GM23338 (cell line): ENCODE measurements at regions not wholly inside any gene's neighbourhood (a gene's known extent, or its start where the extent isn't known, plus 50 kb on each side); places are given as distances from the start of the nearest gene placed in this dataset.
A peak's percentile ranks its signal among the peaks of the same experiment; 100 is the strongest.

ENCODE experiments used
- ATAC-seq: fragments of 200-7000 bp; cut with Tn5 transposase; 3 replicates; pipeline ENCODE4 v1.9.1; 2020
- DNase-seq: peaks from one replicate; pipeline ENCODE4 v3.0.0-alpha.2; 2015; ENCODE audit warnings: low spot score
- H2AFZ ChIP-seq: fragments of 200-600 bp; sonication (generic); 2 replicates; pipeline ENCODE4 v1.8.0; 2016; ENCODE audit warnings: antibody characterized with exemption, mild to moderate bottlenecking, moderate library complexity
- H3F3A ChIP-seq: fragments of 200-600 bp; sonication (generic); replicated peaks from 2 replicates; pipeline ENCODE4 v1.8.0; 2017; ENCODE audit warnings: antibody characterized with exemption, mixed run types, low read depth
- H3K27ac ChIP-seq: fragments of 200-600 bp; sonication (generic); 2 replicates; pipeline ENCODE4 v1.6.1; 2016; ENCODE audit warnings: low read depth
- H3K27me3 ChIP-seq: fragments of 200-600 bp; sonication (generic); 2 replicates; pipeline ENCODE4 v1.8.0; 2016; ENCODE audit warnings: mild to moderate bottlenecking, mixed run types, moderate library complexity; ENCODE audit not compliant: insufficient read depth
- H3K36me3 ChIP-seq: fragments of 200-600 bp; sonication (generic); 2 replicates; pipeline ENCODE4 v1.8.0; 2016; ENCODE audit warnings: mild to moderate bottlenecking; ENCODE audit not compliant: insufficient read depth
- H3K4me1 ChIP-seq: fragments of 200-600 bp; sonication (generic); 2 replicates; pipeline ENCODE4 v1.8.0; 2016; ENCODE audit warnings: mild to moderate bottlenecking, moderate library complexity; ENCODE audit not compliant: insufficient read depth
- H3K4me2 ChIP-seq: fragments of 200-600 bp; sonication (generic); 2 replicates; pipeline ENCODE4 v1.7.1; 2017; ENCODE audit warnings: mixed run types
- H3K4me3 ChIP-seq: fragments of 200-600 bp; sonication (generic); 2 replicates; pipeline ENCODE4 v1.6.1; 2016; ENCODE audit warnings: mixed run types
- H3K79me2 ChIP-seq: fragments of 200-600 bp; sonication (generic); replicated peaks from 2 replicates; pipeline ENCODE4 v1.8.0; 2017; ENCODE audit warnings: mild to moderate bottlenecking; ENCODE audit not compliant: insufficient read depth
- H3K9me2 ChIP-seq: fragments of 200-600 bp; sonication (generic); 2 replicates; pipeline ENCODE4 v1.8.0; 2017; ENCODE audit not compliant: insufficient read depth
- H4K20me1 ChIP-seq: fragments of 200-600 bp; sonication (generic); replicated peaks from 2 replicates; pipeline ENCODE4 v1.8.0; 2017; ENCODE audit warnings: mild to moderate bottlenecking; ENCODE audit not compliant: insufficient read depth
- H3K27ac Mint-ChIP-seq: 2 replicates; pipeline ENCODE4 v1.8.0; 2020; ENCODE audit warnings: inconsistent platforms, mild to moderate bottlenecking, moderate library complexity, mixed read lengths
- H3K27me3 Mint-ChIP-seq: 3 replicates; pipeline ENCODE4 v1.8.0; 2022; ENCODE audit warnings: low read depth, mild to moderate bottlenecking, moderate library complexity, mixed read lengths, inconsistent platforms; ENCODE audit not compliant: insufficient read depth, poor library complexity
- H3K36me3 Mint-ChIP-seq: 3 replicates; pipeline ENCODE4 v1.8.0; 2021; ENCODE audit warnings: low read depth, mild to moderate bottlenecking, inconsistent platforms, moderate library complexity, mixed read lengths
- H3K4me1 Mint-ChIP-seq: 3 replicates; pipeline ENCODE4 v1.8.0; 2020; ENCODE audit warnings: mild to moderate bottlenecking, inconsistent platforms, mixed read lengths
- H3K4me3 Mint-ChIP-seq: 3 replicates; pipeline ENCODE4 v1.8.0; 2021; ENCODE audit warnings: moderate library complexity, mild to moderate bottlenecking, inconsistent platforms, mixed read lengths
- H3K9me3 Mint-ChIP-seq: 3 replicates; pipeline ENCODE4 v1.8.0; 2020; ENCODE audit warnings: moderate library complexity, mild to moderate bottlenecking, inconsistent platforms, mixed read lengths
- CREB1 ChIP-seq: fragments of 250-450 bp; sonication (Bioruptor Pico); IDR thresholded peaks from 2 replicates; pipeline ENCODE4 v1.5.0; 2020; ENCODE audit warnings: low read depth, mild to moderate bottlenecking, moderate library complexity
- EZH2 ChIP-seq: fragments of 200-600 bp; sonication (generic); IDR thresholded peaks from one replicate; pipeline ENCODE4 v1.8.0; 2017; ENCODE audit warnings: antibody characterized with exemption, mild to moderate bottlenecking, low read depth; ENCODE audit not compliant: unreplicated experiment
- JUNB ChIP-seq: IDR thresholded peaks from one replicate; pipeline ENCODE4 v1.6.1; 2016; ENCODE audit warnings: antibody characterized with exemption; ENCODE audit not compliant: unreplicated experiment
- NANOG ChIP-seq: IDR thresholded peaks from 2 replicates; pipeline ENCODE4 v1.6.1; 2016; ENCODE audit warnings: antibody characterized with exemption, borderline replicate concordance
- POLR2AphosphoS5 ChIP-seq: IDR thresholded peaks from 2 replicates; pipeline ENCODE4 v1.6.1; 2016; ENCODE audit warnings: antibody characterized with exemption, low read depth
- STAT1 ChIP-seq: IDR thresholded peaks from one replicate; pipeline ENCODE4 v1.6.1; 2016; ENCODE audit warnings: antibody characterized with exemption; ENCODE audit not compliant: unreplicated experiment
- ZNF331 ChIP-seq: fragments of 250-450 bp; sonication (Bioruptor Pico); IDR thresholded peaks from 2 replicates; pipeline ENCODE4 v1.5.0; 2020; ENCODE audit warnings: low read depth, mild to moderate bottlenecking, moderate library complexity
- TF ChIP-seq, protein P1 (sequence below): IDR thresholded peaks from 2 replicates; pipeline ENCODE4 v1.6.1; 2016; ENCODE audit warnings: antibody characterized with exemption
- TF ChIP-seq, protein P2 (sequence below): IDR thresholded peaks from one replicate; pipeline ENCODE4 v1.6.1; 2018; ENCODE audit warnings: antibody characterized with exemption; ENCODE audit not compliant: unreplicated experiment
- TF ChIP-seq, protein P3 (sequence below): fragments of 250-450 bp; sonication (Bioruptor Pico); IDR thresholded peaks from 2 replicates; pipeline ENCODE4 v1.5.0; 2020; ENCODE audit warnings: mild to moderate bottlenecking, moderate library complexity
- TF ChIP-seq, protein P4 (sequence below), 2 experiments: fragments of 200-600 bp in 1 of 2; sonication (generic) in 1 of 2; conservative IDR thresholded peaks; 2 replicates each; pipeline versions ENCODE4 v1.5.1 to v1.6.1; 2016 to 2017; ENCODE audit warnings: antibody characterized with exemption in 2 of 2, low read depth in 2 of 2, mild to moderate bottlenecking in 2 of 2, moderate library complexity in 1 of 2

DNA sequence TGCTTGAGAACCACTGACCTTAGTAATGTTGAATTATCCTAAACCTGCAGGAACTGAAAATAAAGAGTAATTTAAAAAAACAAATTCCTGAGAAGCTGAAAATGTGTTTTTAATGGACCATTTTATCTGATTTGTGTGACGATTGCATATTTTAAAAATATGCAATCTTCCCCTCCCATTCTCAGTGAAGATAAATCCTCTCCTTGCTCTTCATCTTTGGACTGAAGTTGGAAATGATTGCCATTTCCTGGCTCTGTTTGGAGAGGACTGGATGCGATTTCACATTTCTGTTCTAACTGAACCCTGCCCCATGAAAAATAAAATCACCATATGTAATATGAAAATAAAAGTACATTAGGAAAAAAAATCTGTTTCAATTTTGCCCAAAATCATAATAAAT is 216.3 kb downstream of the SLC6A15 start:
- H3F3A ChIP-seq, result no peaks in the 10 kb centered on the region
- H3K27ac ChIP-seq, result no peak overlapping the region
- H3K4me1 ChIP-seq, result peaks cover 43% of the 10 kb centered on the region
- no peak for ATAC-seq
- H3K9me2 ChIP-seq, result no peaks in the 10 kb centered on the region
- H3K9me3 Mint-ChIP-seq, result no peaks in the 10 kb centered on the region; the same call in 2 of the 3 replicates
- peak overlapping the region; percentile 22; the same call in 1 of the 2 replicates for H3K4me2 ChIP-seq
- H3K79me2 ChIP-seq, result no peaks in the 10 kb centered on the region
- H3K27ac Mint-ChIP-seq, result peak overlapping the region; percentile 74
- H3K27me3 Mint-ChIP-seq, result no peaks in the 10 kb centered on the region
- H3K27me3 ChIP-seq, result no peaks in the 10 kb centered on the region
- H3K36me3 ChIP-seq, result no peaks in the 10 kb centered on the region
- H3K4me3 Mint-ChIP-seq, result no peak overlapping the region
- H3K4me1 Mint-ChIP-seq, result peaks cover 46% of the 10 kb centered on the region
- no peak for DNase-seq
- no peak overlapping the region for H3K4me3 ChIP-seq
- H3K36me3 Mint-ChIP-seq, result peaks cover 4% of the 10 kb centered on the region; the same call in 1 of the 3 replicates
- no peak overlapping the region for H2AFZ ChIP-seq
- H4K20me1 ChIP-seq, result no peaks in the 10 kb centered on the region
- TF ChIP-seq, protein P1, sequence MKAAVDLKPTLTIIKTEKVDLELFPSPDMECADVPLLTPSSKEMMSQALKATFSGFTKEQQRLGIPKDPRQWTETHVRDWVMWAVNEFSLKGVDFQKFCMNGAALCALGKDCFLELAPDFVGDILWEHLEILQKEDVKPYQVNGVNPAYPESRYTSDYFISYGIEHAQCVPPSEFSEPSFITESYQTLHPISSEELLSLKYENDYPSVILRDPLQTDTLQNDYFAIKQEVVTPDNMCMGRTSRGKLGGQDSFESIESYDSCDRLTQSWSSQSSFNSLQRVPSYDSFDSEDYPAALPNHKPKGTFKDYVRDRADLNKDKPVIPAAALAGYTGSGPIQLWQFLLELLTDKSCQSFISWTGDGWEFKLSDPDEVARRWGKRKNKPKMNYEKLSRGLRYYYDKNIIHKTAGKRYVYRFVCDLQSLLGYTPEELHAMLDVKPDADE, result no peak
- TF ChIP-seq STAT1 (no peak), NANOG (no peak), POLR2AphosphoS5 (no peak), CREB1 (no peak), JUNB (no peak), ZNF331 (CRISPR knock-in tag) (no peak), EZH2 (no peak)
- TF ChIP-seq, protein P2, sequence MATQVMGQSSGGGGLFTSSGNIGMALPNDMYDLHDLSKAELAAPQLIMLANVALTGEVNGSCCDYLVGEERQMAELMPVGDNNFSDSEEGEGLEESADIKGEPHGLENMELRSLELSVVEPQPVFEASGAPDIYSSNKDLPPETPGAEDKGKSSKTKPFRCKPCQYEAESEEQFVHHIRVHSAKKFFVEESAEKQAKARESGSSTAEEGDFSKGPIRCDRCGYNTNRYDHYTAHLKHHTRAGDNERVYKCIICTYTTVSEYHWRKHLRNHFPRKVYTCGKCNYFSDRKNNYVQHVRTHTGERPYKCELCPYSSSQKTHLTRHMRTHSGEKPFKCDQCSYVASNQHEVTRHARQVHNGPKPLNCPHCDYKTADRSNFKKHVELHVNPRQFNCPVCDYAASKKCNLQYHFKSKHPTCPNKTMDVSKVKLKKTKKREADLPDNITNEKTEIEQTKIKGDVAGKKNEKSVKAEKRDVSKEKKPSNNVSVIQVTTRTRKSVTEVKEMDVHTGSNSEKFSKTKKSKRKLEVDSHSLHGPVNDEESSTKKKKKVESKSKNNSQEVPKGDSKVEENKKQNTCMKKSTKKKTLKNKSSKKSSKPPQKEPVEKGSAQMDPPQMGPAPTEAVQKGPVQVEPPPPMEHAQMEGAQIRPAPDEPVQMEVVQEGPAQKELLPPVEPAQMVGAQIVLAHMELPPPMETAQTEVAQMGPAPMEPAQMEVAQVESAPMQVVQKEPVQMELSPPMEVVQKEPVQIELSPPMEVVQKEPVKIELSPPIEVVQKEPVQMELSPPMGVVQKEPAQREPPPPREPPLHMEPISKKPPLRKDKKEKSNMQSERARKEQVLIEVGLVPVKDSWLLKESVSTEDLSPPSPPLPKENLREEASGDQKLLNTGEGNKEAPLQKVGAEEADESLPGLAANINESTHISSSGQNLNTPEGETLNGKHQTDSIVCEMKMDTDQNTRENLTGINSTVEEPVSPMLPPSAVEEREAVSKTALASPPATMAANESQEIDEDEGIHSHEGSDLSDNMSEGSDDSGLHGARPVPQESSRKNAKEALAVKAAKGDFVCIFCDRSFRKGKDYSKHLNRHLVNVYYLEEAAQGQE, result no peak
- TF ChIP-seq, protein P3, sequence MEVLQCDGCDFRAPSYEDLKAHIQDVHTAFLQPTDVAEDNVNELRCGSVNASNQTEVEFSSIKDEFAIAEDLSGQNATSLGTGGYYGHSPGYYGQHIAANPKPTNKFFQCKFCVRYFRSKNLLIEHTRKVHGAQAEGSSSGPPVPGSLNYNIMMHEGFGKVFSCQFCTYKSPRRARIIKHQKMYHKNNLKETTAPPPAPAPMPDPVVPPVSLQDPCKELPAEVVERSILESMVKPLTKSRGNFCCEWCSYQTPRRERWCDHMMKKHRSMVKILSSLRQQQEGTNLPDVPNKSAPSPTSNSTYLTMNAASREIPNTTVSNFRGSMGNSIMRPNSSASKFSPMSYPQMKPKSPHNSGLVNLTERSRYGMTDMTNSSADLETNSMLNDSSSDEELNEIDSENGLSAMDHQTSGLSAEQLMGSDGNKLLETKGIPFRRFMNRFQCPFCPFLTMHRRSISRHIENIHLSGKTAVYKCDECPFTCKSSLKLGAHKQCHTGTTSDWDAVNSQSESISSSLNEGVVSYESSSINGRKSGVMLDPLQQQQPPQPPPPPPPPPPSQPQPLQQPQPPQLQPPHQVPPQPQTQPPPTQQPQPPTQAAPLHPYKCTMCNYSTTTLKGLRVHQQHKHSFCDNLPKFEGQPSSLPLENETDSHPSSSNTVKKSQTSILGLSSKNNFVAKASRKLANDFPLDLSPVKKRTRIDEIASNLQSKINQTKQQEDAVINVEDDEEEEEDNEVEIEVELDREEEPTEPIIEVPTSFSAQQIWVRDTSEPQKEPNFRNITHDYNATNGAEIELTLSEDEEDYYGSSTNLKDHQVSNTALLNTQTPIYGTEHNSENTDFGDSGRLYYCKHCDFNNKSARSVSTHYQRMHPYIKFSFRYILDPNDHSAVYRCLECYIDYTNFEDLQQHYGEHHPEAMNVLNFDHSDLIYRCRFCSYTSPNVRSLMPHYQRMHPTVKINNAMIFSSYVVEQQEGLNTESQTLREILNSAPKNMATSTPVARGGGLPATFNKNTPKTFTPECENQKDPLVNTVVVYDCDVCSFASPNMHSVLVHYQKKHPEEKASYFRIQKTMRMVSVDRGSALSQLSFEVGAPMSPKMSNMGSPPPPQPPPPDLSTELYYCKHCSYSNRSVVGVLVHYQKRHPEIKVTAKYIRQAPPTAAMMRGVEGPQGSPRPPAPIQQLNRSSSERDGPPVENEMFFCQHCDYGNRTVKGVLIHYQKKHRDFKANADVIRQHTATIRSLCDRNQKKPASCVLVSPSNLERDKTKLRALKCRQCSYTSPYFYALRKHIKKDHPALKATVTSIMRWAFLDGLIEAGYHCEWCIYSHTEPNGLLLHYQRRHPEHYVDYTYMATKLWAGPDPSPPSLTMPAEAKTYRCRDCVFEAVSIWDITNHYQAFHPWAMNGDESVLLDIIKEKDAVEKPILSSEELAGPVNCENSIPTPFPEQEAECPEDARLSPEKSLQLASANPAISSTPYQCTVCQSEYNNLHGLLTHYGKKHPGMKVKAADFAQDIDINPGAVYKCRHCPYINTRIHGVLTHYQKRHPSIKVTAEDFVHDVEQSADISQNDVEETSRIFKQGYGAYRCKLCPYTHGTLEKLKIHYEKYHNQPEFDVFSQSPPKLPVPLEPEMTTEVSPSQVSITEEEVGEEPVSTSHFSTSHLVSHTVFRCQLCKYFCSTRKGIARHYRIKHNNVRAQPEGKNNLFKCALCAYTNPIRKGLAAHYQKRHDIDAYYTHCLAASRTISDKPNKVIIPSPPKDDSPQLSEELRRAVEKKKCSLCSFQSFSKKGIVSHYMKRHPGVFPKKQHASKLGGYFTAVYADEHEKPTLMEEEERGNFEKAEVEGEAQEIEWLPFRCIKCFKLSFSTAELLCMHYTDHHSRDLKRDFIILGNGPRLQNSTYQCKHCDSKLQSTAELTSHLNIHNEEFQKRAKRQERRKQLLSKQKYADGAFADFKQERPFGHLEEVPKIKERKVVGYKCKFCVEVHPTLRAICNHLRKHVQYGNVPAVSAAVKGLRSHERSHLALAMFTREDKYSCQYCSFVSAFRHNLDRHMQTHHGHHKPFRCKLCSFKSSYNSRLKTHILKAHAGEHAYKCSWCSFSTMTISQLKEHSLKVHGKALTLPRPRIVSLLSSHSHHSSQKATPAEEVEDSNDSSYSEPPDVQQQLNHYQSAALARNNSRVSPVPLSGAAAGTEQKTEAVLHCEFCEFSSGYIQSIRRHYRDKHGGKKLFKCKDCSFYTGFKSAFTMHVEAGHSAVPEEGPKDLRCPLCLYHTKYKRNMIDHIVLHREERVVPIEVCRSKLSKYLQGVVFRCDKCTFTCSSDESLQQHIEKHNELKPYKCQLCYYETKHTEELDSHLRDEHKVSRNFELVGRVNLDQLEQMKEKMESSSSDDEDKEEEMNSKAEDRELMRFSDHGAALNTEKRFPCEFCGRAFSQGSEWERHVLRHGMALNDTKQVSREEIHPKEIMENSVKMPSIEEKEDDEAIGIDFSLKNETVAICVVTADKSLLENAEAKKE (CRISPR knock-in tag), result no peak
- TF ChIP-seq, protein P4, sequence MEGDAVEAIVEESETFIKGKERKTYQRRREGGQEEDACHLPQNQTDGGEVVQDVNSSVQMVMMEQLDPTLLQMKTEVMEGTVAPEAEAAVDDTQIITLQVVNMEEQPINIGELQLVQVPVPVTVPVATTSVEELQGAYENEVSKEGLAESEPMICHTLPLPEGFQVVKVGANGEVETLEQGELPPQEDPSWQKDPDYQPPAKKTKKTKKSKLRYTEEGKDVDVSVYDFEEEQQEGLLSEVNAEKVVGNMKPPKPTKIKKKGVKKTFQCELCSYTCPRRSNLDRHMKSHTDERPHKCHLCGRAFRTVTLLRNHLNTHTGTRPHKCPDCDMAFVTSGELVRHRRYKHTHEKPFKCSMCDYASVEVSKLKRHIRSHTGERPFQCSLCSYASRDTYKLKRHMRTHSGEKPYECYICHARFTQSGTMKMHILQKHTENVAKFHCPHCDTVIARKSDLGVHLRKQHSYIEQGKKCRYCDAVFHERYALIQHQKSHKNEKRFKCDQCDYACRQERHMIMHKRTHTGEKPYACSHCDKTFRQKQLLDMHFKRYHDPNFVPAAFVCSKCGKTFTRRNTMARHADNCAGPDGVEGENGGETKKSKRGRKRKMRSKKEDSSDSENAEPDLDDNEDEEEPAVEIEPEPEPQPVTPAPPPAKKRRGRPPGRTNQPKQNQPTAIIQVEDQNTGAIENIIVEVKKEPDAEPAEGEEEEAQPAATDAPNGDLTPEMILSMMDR (conservative IDR thresholded peaks at IDR 0.05; ENCODE audit: low read depth in 2 of 2), result no peak
